ENCODE measurements at regions not wholly inside any gene's neighbourhood (a gene's known extent, or its start where the extent isn't known, plus 50 kb on each side); places are given as distances from the start of the nearest gene placed in this dataset.

- no peak for ATAC-seq (ENCODE audit: low read depth)
- Mint-ChIP-seq H3K4me1 (peaks cover 51% of the 10 kb centered on the region), H3K27ac (peak overlapping the region; percentile 61), H3K36me3 (ENCODE audit: low read depth) (no peaks in the 10 kb centered on the region), H3K4me3 (peak overlapping the region; percentile 63), H3K9me3 (no peaks in the 10 kb centered on the region), H3K27me3 (no peaks in the 10 kb centered on the region)
- TF ChIP-seq CTCF (IDR thresholded peaks at IDR 0.05): no peak
- ChIA-PET CTCF (interaction anchor here (0.8 to 2.9 kb wide), 4 partner anchors 9 to 307 kb away, joined by 3 to 9 read pairs (median 4); no protein-coding TSS in a partner anchor), POLR2A (interaction anchor here (0.6 to 2.6 kb wide), 16 partner anchors 9 to 501 kb away, joined by 3 to 17 read pairs (median 7); partner anchors contain the start of genes KLLN, PTEN and RNLS)
- intact Hi-C loops (cut with micrococcal nuclease): loop anchor here (1.0 kb wide), 1 partner anchor 26 kb away; no protein-coding TSS in a partner anchor
- no peak for DNase-seq
Observed at GRCh38 chr10:88082391-88082790, 219.0 kb downstream of the PTEN start.

- ChIA-PET POLR2A (interaction anchor here (0.5 to 2.6 kb wide), 16 partner anchors 9 to 500 kb away, joined by 3 to 17 read pairs (median 6); partner anchors contain the start of genes KLLN, PTEN and RNLS), CTCF (interaction anchor here (0.7 to 2.9 kb wide), 3 partner anchors 8 to 306 kb away, joined by 3 to 9 read pairs (median 4); no protein-coding TSS in a partner anchor)
- no peak for DNase-seq
- H3K36me3 Mint-ChIP-seq (ENCODE audit: low read depth): no peaks in the 10 kb centered on the region
- H3K4me1 Mint-ChIP-seq: peaks cover 53% of the 10 kb centered on the region
- TF ChIP-seq CTCF (IDR thresholded peaks at IDR 0.05): no peak
- no peaks in the 10 kb centered on the region for H3K27me3 Mint-ChIP-seq
- H3K9me3 Mint-ChIP-seq: no peaks in the 10 kb centered on the region
- H3K27ac Mint-ChIP-seq: peak overlapping the region; percentile 61
- peak overlapping the region; percentile 63 for H3K4me3 Mint-ChIP-seq
- intact Hi-C loops (cut with micrococcal nuclease): loop anchor here (1.0 kb wide), 1 partner anchor 25 kb away; no protein-coding TSS in a partner anchor
- peak; percentile 97 for ATAC-seq (ENCODE audit: low read depth)
Observed at GRCh38 chr10:88082806-88083596, 219.6 kb downstream of the PTEN start.

DNA sequence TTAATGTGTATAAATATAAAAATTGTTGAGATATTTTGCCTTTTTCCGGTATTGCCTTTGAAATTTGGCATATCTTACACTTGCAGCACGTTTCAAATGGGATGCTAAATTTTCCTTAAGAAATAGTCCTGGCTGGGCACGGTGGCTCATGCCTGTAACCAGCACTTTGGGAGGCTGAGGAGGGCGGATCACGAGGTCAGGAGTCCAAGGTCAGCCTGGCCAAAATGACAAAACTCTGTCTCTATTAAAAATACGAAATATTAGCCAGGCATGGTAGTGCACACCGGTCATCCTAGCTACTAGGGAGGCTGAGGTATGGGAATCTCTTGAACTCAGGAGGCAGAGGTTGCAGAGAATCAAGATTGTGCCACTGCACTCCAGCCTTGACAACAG lies 220.2 kb downstream of the PTEN start:
- Mint-ChIP-seq H3K27ac (no peak overlapping the region), H3K4me3 (no peak overlapping the region), H3K9me3 (no peaks in the 10 kb centered on the region), H3K36me3 (ENCODE audit: low read depth) (no peaks in the 10 kb centered on the region), H3K4me1 (peaks cover 53% of the 10 kb centered on the region), H3K27me3 (no peaks in the 10 kb centered on the region)
- TF ChIP-seq CTCF (IDR thresholded peaks at IDR 0.05): no peak
- no peak for DNase-seq
- POLR2A ChIA-PET: interaction anchor here (0.7 to 2.6 kb wide), 9 partner anchors 8 to 500 kb away, joined by 3 to 17 read pairs (median 10); partner anchors contain the start of genes KLLN, PTEN and RNLS
- CTCF ChIA-PET: interaction anchor here (0.7 to 2.9 kb wide), 2 partner anchors 221 to 306 kb away, joined by 3 to 9 read pairs; no protein-coding TSS in a partner anchor
- no peak for ATAC-seq (ENCODE audit: low read depth)
- intact Hi-C loops (cut with micrococcal nuclease): no loop called here

GRCh38 chr10:88086187-88086960 lies 222.9 kb downstream of the PTEN start:
- peaks cover 48% of the 10 kb centered on the region for H3K4me1 Mint-ChIP-seq
- CTCF ChIA-PET: no interaction called here
- POLR2A ChIA-PET: interaction anchor here (0.7 kb wide), 1 partner anchor 14 kb away, joined by 3 read pairs; no protein-coding TSS in a partner anchor

More at GRCh38 chr10:88086187-88086960, 222.9 kb downstream of the PTEN start:
- no peak for ATAC-seq (ENCODE audit: low read depth)
- no peaks in the 10 kb centered on the region for H3K9me3 Mint-ChIP-seq
- H3K4me3 Mint-ChIP-seq: no peak overlapping the region
- no peak for DNase-seq
- intact Hi-C loops (cut with micrococcal nuclease): no loop called here
- H3K27me3 Mint-ChIP-seq: no peaks in the 10 kb centered on the region
- no peak overlapping the region for H3K27ac Mint-ChIP-seq
- TF ChIP-seq CTCF (IDR thresholded peaks at IDR 0.05): no peak
- H3K36me3 Mint-ChIP-seq (ENCODE audit: low read depth): no peaks in the 10 kb centered on the region
